Adipocyte (in vitro differentiated cells): ENCODE measurements at regions not wholly inside any gene's neighbourhood (a gene's known extent, or its start where the extent isn't known, plus 50 kb on each side); places are given as distances from the start of the nearest gene placed in this dataset.

Experiments used
- DNase-seq: peaks from one replicate; pipeline ENCODE4 v3.0.0-alpha.2; 2015; ENCODE audit warnings: low read depth
- H3K27me3 ChIP-seq: replicated peaks from 2 replicates; pipeline ENCODE4 v1.7.0; 2013; ENCODE audit warnings: mild to moderate bottlenecking, low read length, moderate library complexity; ENCODE audit not compliant: control insufficient read depth, insufficient read depth
- H3K36me3 ChIP-seq: 2 replicates; pipeline ENCODE4 v1.7.0; 2013; ENCODE audit warnings: low read length, mild to moderate bottlenecking, moderate library complexity; ENCODE audit not compliant: control insufficient read depth, insufficient read depth, severe bottlenecking
- H3K4me1 ChIP-seq: 2 replicates; pipeline ENCODE4 v1.7.0; 2013; ENCODE audit warnings: mild to moderate bottlenecking, low read length, moderate library complexity; ENCODE audit not compliant: control insufficient read depth, insufficient read depth
- H3K4me3 ChIP-seq: 2 replicates; pipeline ENCODE4 v1.7.0; 2013; ENCODE audit warnings: mild to moderate bottlenecking, low read length, moderate library complexity
- H3K9ac ChIP-seq: 2 replicates; pipeline ENCODE4 v1.7.0; 2013; ENCODE audit warnings: mild to moderate bottlenecking, low read length, moderate library complexity
- H3K9me3 ChIP-seq: 2 replicates; pipeline ENCODE4 v1.7.0; 2013; ENCODE audit warnings: mild to moderate bottlenecking, low read length, moderate library complexity; ENCODE audit not compliant: control insufficient read depth

DNA sequence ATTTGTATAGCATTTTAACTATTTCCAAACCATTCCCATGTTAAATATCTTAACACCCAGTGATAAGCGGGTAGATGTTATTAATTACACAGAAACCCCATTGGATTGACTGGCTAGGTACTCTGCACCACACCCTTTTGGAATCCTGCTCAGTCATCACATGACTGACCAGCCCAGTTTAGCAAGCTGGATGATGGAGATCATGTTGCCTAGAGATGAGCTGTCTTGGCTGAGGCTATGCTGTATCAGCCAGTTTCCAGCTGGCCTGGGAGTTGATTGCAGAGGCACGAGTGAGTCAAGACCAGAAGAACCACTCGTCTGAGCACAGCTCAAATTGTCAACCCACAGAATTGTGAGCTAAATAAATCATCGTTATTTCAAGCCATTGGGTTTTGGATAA is 124.6 kb downstream of the ZNF621 start:
- Histone ChIP-seq H3K4me3 (no peak overlapping the region), H3K4me1 (no peaks in the 10 kb centered on the region), H3K36me3 (no peaks in the 10 kb centered on the region), H3K9me3 (peaks cover 4% of the 10 kb centered on the region), H3K27me3 (peaks cover 2% of the 10 kb centered on the region), H3K9ac (no peak overlapping the region)
- DNase-seq: no peak

DNA sequence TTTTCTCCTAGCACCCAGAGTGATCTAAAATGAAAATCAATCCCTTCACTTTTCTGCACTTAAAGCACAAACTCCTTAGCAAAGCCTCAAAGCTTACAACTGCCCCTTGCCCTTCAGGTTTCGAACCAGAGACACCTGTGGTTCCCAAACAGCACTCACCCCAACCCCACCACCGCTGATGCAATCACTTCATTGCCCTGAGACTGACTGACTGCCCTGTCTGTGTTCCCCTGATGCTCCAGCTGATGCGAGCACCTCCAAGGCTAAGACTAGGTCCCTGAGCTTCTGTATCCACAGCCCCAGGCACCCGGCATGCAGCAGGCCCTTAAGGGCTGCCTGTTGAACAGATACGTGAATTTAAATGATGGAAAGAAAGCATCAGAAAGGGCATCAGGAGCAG is 127.3 kb downstream of the ZNF621 start:
- Histone ChIP-seq H3K9ac (no peak overlapping the region), H3K4me1 (peaks cover 6% of the 10 kb centered on the region), H3K4me3 (no peak overlapping the region), H3K36me3 (no peaks in the 10 kb centered on the region), H3K27me3 (peaks cover 2% of the 10 kb centered on the region), H3K9me3 (peaks cover 4% of the 10 kb centered on the region)
- no peak for DNase-seq

DNA sequence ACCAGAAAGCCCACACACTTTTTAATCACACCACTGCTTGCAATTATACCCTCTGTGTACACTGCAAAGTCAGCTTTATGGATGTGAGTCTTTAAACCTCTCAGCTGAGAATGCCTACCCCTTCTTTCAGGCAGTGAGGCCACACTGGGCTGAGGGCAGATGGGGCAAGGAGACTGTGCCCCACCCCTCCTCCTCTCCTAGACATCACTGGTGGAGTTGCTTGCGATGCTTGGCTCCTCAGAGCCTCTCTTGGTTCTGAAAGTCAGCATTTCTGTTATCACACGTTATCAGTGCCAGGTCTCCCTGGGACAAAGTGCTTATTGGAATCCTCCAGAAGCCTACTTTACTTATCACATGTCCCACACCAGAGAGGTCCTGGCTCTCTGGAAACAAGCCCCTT is 128.2 kb downstream of the ZNF621 start:
- no peak for DNase-seq
- Histone ChIP-seq H3K36me3 (no peaks in the 10 kb centered on the region), H3K4me3 (no peak overlapping the region), H3K9ac (no peak overlapping the region), H3K9me3 (peaks cover 4% of the 10 kb centered on the region), H3K4me1 (peaks cover 6% of the 10 kb centered on the region), H3K27me3 (peaks cover 2% of the 10 kb centered on the region)

DNA sequence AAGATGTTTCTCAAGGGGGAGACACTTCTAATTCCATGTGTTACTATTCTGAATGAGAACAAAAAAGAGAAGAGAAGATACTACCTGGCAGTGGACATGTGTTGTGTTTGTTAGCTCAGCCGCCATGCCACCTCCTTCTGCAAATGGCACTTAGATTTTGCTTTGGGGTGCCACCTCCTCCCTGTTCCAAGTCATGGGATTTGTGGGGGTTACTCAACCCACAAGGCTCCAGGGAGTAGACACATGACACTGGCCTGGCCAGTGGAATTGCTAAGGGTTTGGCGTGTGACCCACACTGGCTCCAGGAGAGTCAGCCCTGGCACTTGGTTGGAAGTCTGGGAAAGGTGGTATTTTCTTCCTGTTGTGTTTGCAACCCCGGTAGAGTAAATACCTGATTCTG is 129.1 kb downstream of the ZNF621 start:
- Histone ChIP-seq H3K36me3 (no peaks in the 10 kb centered on the region), H3K9ac (no peak overlapping the region), H3K9me3 (peaks cover 4% of the 10 kb centered on the region), H3K27me3 (peaks cover 2% of the 10 kb centered on the region), H3K4me1 (peaks cover 6% of the 10 kb centered on the region), H3K4me3 (no peak overlapping the region)
- DNase-seq: no peak

DNA sequence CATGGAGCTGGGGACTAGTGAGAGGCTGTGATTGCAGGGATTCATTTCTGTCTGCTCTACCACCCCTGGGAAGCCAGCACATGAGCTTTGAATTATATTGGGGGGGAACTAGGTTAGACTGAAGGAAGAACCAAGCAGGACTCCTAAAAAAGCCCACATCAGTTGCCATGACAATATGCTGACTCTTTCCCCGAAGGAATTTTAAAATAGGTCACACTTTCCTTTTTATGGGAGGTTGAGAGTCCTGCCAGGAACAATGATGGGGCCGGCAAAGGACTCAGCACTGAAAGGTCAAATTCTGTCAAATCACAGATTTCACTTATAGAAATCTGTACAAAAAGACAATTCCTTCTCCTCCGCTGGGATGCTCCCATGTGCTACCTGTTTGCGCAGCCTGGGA is 130.8 kb downstream of the ZNF621 start:
- H3K27me3 ChIP-seq: peaks cover 2% of the 10 kb centered on the region
- H3K4me3 ChIP-seq: no peak overlapping the region
- no peaks in the 10 kb centered on the region for H3K36me3 ChIP-seq
- no peak overlapping the region for H3K9ac ChIP-seq
- peaks cover 6% of the 10 kb centered on the region for H3K4me1 ChIP-seq
- H3K9me3 ChIP-seq: peaks cover 4% of the 10 kb centered on the region
- no peak for DNase-seq

DNA sequence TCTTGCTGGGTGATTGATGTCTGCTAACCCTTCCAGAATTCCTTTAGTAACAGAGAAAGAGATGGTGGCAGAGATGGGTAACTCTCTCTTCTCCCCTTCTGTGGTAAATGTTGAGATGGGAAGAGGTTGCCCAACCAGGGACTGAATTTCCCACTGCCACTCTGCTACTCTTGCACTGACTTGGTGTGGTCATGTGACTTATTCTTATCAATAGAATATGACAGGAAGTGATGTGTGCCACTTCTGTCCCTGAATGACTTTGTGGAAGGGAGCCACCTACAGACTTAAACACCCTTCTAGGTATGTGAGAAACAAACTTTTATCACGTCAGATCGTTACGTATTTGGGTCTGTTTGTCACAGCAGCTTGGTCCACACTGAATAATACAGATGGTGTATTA is 132.9 kb downstream of the ZNF621 start:
- H3K9ac ChIP-seq: no peak overlapping the region
- no peaks in the 10 kb centered on the region for H3K36me3 ChIP-seq
- H3K4me1 ChIP-seq: peaks cover 6% of the 10 kb centered on the region
- no peak for DNase-seq
- H3K9me3 ChIP-seq: no peaks in the 10 kb centered on the region
- H3K4me3 ChIP-seq: no peak overlapping the region
- no peaks in the 10 kb centered on the region for H3K27me3 ChIP-seq

DNA sequence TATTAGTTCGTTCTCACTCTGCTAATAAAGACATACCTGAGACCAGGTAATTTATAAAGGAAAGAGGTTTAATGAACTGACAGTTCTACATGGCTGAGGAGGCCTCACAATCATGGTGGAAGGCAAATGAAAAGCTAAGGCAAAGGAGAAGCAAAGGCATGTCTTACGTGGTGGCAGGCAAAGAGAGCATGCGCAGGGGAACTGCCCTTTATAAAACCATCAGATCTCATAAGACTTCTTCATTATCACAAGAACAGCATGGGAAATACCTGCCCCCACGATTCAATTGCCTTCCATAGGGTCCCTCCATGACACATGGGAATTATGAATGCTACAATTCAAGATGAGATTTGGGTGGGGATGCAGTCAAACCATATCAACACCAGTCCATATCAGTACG is 133.5 kb downstream of the ZNF621 start:
- H3K9me3 ChIP-seq: no peaks in the 10 kb centered on the region
- no peak overlapping the region for H3K9ac ChIP-seq
- H3K36me3 ChIP-seq: no peaks in the 10 kb centered on the region
- no peak overlapping the region for H3K4me3 ChIP-seq
- no peaks in the 10 kb centered on the region for H3K27me3 ChIP-seq
- peaks cover 6% of the 10 kb centered on the region for H3K4me1 ChIP-seq
- no peak for DNase-seq

DNA sequence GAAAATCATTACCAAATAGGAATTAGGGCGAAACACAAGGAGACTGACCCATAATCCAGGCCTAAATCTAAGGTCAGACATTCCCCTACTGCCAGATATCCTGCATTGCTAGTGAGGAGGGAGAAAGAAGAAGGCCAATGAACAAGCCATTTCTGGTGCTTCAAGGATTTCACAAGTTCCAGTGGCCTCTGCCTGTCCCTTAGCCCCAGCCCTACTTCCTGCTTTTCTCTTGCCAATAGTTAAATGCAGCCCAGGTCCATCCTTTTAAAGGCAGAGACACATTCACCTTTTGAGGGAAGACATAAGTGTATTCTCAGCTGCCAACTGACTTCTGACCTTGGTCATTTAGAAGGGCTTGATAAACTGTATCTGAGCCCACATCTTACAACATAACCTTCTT is 135.8 kb downstream of the ZNF621 start:
- Histone ChIP-seq H3K4me3 (no peak overlapping the region), H3K9ac (no peak overlapping the region), H3K27me3 (no peaks in the 10 kb centered on the region), H3K9me3 (no peaks in the 10 kb centered on the region), H3K36me3 (no peaks in the 10 kb centered on the region), H3K4me1 (peaks cover 5% of the 10 kb centered on the region)
- DNase-seq: no peak

DNA sequence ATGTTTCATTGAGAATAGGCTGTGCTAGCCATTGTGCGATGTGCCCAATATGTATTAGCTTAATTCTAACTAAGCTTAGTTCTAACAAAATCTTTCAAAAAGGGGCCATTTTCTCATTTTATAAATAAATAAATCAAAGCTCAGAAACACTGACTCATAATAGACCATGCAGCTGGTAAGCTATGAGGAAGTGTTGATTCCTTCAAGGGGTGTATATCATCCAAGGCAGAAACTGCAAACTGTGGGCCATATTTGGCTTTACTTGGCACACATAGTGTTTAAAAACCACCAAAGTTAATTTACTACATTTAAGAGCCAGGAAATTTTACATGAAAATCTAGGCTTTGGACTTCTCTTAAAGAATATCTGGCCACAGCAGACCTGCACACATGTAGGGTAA is 136.5 kb downstream of the ZNF621 start:
- H3K36me3 ChIP-seq: no peaks in the 10 kb centered on the region
- no peak for DNase-seq
- H3K9me3 ChIP-seq: no peaks in the 10 kb centered on the region
- H3K27me3 ChIP-seq: no peaks in the 10 kb centered on the region
- H3K4me3 ChIP-seq: no peak overlapping the region
- H3K9ac ChIP-seq: no peak overlapping the region
- H3K4me1 ChIP-seq: no peaks in the 10 kb centered on the region

DNA sequence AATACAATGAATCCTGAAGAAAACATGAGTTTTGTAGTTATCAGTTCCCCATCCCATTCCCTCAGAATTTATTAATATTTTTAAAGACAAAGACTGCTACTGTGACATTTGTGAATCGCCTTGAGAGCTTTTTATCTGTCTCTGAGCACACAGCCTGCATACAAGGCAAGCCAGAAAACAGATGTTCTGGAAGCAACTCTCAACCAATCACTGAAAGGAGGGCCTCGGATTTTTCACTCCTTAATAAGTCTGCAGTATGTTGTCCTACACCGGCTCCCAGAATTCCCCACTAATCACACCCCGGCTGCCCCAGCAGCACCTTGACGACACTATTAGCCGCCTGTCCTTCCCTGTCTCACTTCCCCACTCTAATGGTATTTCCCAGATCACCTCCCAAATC is 138.5 kb downstream of the ZNF621 start:
- Histone ChIP-seq H3K4me1 (no peaks in the 10 kb centered on the region), H3K36me3 (no peaks in the 10 kb centered on the region), H3K9me3 (no peaks in the 10 kb centered on the region)

DNA sequence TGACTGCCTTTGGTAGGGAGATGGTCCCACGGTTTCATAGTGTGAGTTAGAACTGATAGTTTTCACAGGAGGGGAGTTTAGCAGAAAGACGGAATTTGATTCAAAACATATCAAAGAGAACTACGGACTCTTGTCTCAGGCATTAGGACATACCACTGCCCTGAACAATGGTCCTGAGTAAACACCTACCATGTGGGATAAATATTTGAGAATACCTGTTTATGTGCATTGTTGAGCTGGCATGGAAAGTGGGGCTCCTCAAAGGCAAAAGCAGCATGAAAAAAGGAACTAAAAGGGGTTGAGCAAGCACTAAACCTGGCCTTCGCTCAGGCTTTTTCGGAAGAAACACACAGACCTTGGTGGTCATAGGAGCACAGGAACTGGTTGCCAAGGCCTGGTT is 144.4 kb downstream of the ZNF621 start:
- Histone ChIP-seq H3K36me3 (no peaks in the 10 kb centered on the region), H3K4me3 (no peak overlapping the region)
- DNase-seq: no peak

More for the DNA sequence above, 138.5 kb downstream of the ZNF621 start:
- H3K27me3 ChIP-seq: no peaks in the 10 kb centered on the region
- H3K4me3 ChIP-seq: no peak overlapping the region
- H3K9ac ChIP-seq: no peak overlapping the region
- no peak for DNase-seq

DNA sequence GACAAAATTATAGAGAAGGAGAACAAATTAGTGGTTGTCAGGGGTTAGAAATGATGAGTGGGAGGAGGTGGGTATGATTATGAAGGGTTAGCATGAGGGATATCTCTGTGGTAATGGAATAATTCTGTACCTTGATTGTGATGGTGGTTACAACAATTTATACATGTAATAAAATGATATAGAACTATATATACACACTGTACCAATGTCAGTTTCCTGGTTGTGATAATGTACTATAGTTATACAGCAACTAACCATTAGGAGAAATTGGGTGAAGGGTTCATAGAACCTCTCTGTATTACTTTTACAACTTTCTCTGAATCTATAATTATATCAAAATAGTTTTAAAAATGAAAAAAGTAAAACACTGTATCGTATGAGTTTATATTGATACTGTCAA is 148.1 kb downstream of the ZNF621 start:
- no peaks in the 10 kb centered on the region for H3K27me3 ChIP-seq
- H3K36me3 ChIP-seq: no peaks in the 10 kb centered on the region
- H3K9me3 ChIP-seq: peaks cover 10% of the 10 kb centered on the region
- no peaks in the 10 kb centered on the region for H3K4me1 ChIP-seq
- DNase-seq: no peak
- H3K9ac ChIP-seq: no peak overlapping the region
- H3K4me3 ChIP-seq: no peak overlapping the region

More for the DNA sequence above, 144.4 kb downstream of the ZNF621 start:
- no peaks in the 10 kb centered on the region for H3K27me3 ChIP-seq
- H3K4me1 ChIP-seq: no peaks in the 10 kb centered on the region
- H3K9me3 ChIP-seq: peaks cover 4% of the 10 kb centered on the region
- H3K9ac ChIP-seq: no peak overlapping the region
